CD14-positive monocyte (primary cell): ENCODE measurements at regions not wholly inside any gene's neighbourhood (a gene's known extent, or its start where the extent isn't known, plus 50 kb on each side); places are given as distances from the start of the nearest gene placed in this dataset.

ENCODE experiments used
- DNase-seq, 3 donors: peaks; one replicate each; pipeline ENCODE4 v3.0.0-alpha.2; 2011 to 2022
- H2AFZ ChIP-seq: 2 replicates; pipeline ENCODE4 v1.6.0; 2012; ENCODE audit warnings: mild to moderate bottlenecking, low read depth, low read length, inconsistent platforms; ENCODE audit not compliant: insufficient read depth, poor library complexity, severe bottlenecking
- H3K27ac ChIP-seq, 2 donors: 1 replicate in 1 of 2; 2 replicates in 1 of 2; pipeline ENCODE4 v1.5.1; 2012 to 2013; ENCODE audit warnings: low read length in 2 of 2, control low read depth in 1 of 2, inconsistent platforms in 1 of 2, low read depth in 1 of 2, mild to moderate bottlenecking in 1 of 2
- H3K27me3 ChIP-seq, 2 donors: one replicate each; pipeline versions ENCODE4 v1.6.0 to v1.6.1; 2011 to 2013; ENCODE audit warnings: low read length in 2 of 2; ENCODE audit not compliant: control insufficient read depth in 2 of 2, insufficient read depth in 2 of 2
- H3K36me3 ChIP-seq, 2 donors: replicated peaks in 1 of 2; 1 replicate in 1 of 2; 2 replicates in 1 of 2; pipeline versions ENCODE4 v1.5.1 to v1.6.1; 2012 to 2013; ENCODE audit warnings: low read length in 2 of 2, control low read depth in 1 of 2, inconsistent platforms in 1 of 2, mild to moderate bottlenecking in 1 of 2; ENCODE audit not compliant: insufficient read depth in 2 of 2, control insufficient read depth in 1 of 2
- H3K4me1 ChIP-seq, 2 donors: 1 replicate in 1 of 2; 2 replicates in 1 of 2; pipeline versions ENCODE4 v1.5.1 to v1.6.1; 2012 to 2013; ENCODE audit warnings: low read length in 2 of 2, control low read depth in 1 of 2, inconsistent platforms in 1 of 2, mild to moderate bottlenecking in 1 of 2, moderate library complexity in 1 of 2; ENCODE audit not compliant: insufficient read depth in 2 of 2, control insufficient read depth in 1 of 2
- H3K4me2 ChIP-seq: replicated peaks from 2 replicates; pipeline ENCODE3; 2012; ENCODE audit warnings: low read length, moderate library complexity, mild to moderate bottlenecking; ENCODE audit not compliant: poor library complexity, severe bottlenecking; ENCODE audit errors: extremely low read depth
- H3K4me3 ChIP-seq, 3 experiments: fragments of 200-600 bp in 1 of 3; sonication (generic) in 1 of 3; replicated peaks in 1 of 3; 1 replicate in 2 of 3; 2 replicates in 1 of 3; pipeline ENCODE4 v1.5.1; 2011 to 2013; ENCODE audit warnings: low read length in 3 of 3, mild to moderate bottlenecking in 3 of 3, control low read depth in 2 of 3, low read depth in 2 of 3, inconsistent platforms in 1 of 3, moderate library complexity in 1 of 3
- H3K79me2 ChIP-seq: 2 replicates; pipeline ENCODE4 v1.6.0; 2012; ENCODE audit warnings: mild to moderate bottlenecking, control low read depth, inconsistent platforms, low read length, moderate library complexity; ENCODE audit not compliant: insufficient read depth
- H3K9ac ChIP-seq: 2 replicates; pipeline ENCODE4 v1.6.0; 2017; ENCODE audit warnings: low read length, mild to moderate bottlenecking; ENCODE audit not compliant: insufficient read depth, poor library complexity, severe bottlenecking
- H3K9me3 ChIP-seq, 2 donors: replicated peaks in 1 of 2; 1 replicate in 1 of 2; 2 replicates in 1 of 2; pipeline versions ENCODE4 v1.5.1 to v1.6.1; 2012 to 2013; ENCODE audit warnings: low read length in 2 of 2, control low read depth in 1 of 2; ENCODE audit not compliant: control insufficient read depth in 1 of 2, insufficient read depth in 1 of 2
- H4K20me1 ChIP-seq: 2 replicates; pipeline ENCODE4 v1.6.0; 2012; ENCODE audit warnings: mild to moderate bottlenecking, low read length, control low read depth, moderate library complexity; ENCODE audit not compliant: insufficient read depth
- H3K27ac Mint-ChIP-seq, 7 donors: one replicate each; pipeline ENCODE4 v1.8.0; 2020; ENCODE audit warnings: mild to moderate bottlenecking in 7 of 7, mixed read lengths in 7 of 7, moderate library complexity in 6 of 7, inconsistent platforms in 2 of 7
- H3K27me3 Mint-ChIP-seq, 3 donors: one replicate each; pipeline ENCODE4 v1.8.0; 2021 to 2022; ENCODE audit warnings: low read depth in 3 of 3, mild to moderate bottlenecking in 3 of 3, mixed read lengths in 3 of 3, moderate library complexity in 3 of 3, inconsistent platforms in 1 of 3
- H3K36me3 Mint-ChIP-seq, 2 donors: one replicate each; pipeline ENCODE4 v1.8.0; 2020; ENCODE audit warnings: mixed read lengths in 2 of 2, inconsistent platforms in 1 of 2, mild to moderate bottlenecking in 1 of 2
- H3K4me1 Mint-ChIP-seq: one replicate; pipeline ENCODE4 v1.8.0; 2020; ENCODE audit warnings: mild to moderate bottlenecking, mixed read lengths
- H3K4me3 Mint-ChIP-seq, 2 donors: one replicate each; pipeline ENCODE4 v1.8.0; 2020; ENCODE audit warnings: mild to moderate bottlenecking in 2 of 2, mixed read lengths in 2 of 2, moderate library complexity in 1 of 2
- H3K9me3 Mint-ChIP-seq, 7 donors: one replicate each; pipeline ENCODE4 v1.8.0; 2020 to 2022; ENCODE audit warnings: mixed read lengths in 7 of 7, mild to moderate bottlenecking in 6 of 7, moderate library complexity in 6 of 7, inconsistent platforms in 2 of 7
- WGBS: methylation state at CpG from one replicate; pipeline ENCODE4 v1.1.5; 2013; ENCODE audit warnings: missing lambda C conversion rate; ENCODE audit not compliant: insufficient coverage; 5-methylcytosine and 5-hydroxymethylcytosine counted together
- intact Hi-C, 2 donors: fragments of 100-400 bp; cut with micrococcal nuclease; formaldehyde crosslinking; loops; one replicate each; pipeline versions ENCODE4 v1.15.0 to v1.15.1; 2023
- TF ChIP-seq, protein P1 (sequence below): fragments of 200-600 bp; IDR thresholded peaks from one replicate; pipeline ENCODE4 v1.8.0; 2022; ENCODE audit warnings: antibody characterized with exemption, mild to moderate bottlenecking

DNA sequence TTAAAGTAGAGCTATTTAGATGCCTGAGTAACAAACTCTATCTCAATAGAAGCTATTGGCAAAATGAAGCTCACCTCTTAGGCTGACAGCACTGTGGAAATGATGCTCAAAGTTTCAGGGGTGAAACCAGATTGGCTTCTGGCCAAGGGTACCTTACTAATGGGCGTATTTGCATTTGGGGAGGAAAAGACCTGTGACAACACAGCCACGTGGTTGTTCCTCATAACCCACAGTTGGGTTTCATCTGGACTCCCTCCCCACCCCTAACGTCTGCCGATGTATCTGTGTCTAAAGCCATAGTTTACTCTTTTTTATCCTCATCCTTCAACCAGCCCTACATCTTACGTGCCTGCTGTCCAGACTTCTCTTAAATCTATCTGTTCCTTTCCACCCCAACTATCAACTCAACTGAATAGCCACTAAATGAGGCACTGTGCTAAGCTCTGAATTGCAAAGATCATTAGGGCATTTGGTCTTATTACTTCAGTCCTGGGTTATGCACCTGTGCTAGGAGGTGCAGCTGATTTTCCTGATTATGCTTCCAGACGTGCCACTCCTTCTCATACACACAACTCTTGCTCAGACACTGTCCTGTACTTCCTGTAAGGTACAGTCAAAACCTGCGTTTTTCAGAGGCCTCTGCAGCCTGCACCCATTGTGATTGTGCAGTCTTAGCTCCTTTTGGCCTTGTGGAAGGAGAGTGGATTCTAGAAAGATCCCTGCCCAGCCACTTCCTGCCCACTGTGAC, 80.6 kb upstream of the ARMC2 start:
- intact Hi-C loops, result no loop called here
- DNase-seq, result no peak
- H3K4me1 ChIP-seq, result peaks cover 2% of the 10 kb centered on the region in 2 donors
- Mint-ChIP-seq H3K4me3 (no peak overlapping the region), H3K27ac (no peak overlapping the region), H3K9me3 (no peaks in the 10 kb centered on the region), H3K4me1 (peaks cover 1% of the 10 kb centered on the region), H3K36me3 (no peaks in the 10 kb centered on the region), H3K27me3 (peaks cover 0 to 6% (median 2%) of the 10 kb centered on the region in 3 donors)
- no peaks in the 10 kb centered on the region for H4K20me1 ChIP-seq
- no peaks in the 10 kb centered on the region for H3K27me3 ChIP-seq
- no peak overlapping the region for H3K27ac ChIP-seq
- H2AFZ ChIP-seq, result no peak overlapping the region
- no peak overlapping the region for H3K4me2 ChIP-seq
- H3K79me2 ChIP-seq, result no peaks in the 10 kb centered on the region
- no peak overlapping the region for H3K4me3 ChIP-seq
- TF ChIP-seq, protein P1, sequence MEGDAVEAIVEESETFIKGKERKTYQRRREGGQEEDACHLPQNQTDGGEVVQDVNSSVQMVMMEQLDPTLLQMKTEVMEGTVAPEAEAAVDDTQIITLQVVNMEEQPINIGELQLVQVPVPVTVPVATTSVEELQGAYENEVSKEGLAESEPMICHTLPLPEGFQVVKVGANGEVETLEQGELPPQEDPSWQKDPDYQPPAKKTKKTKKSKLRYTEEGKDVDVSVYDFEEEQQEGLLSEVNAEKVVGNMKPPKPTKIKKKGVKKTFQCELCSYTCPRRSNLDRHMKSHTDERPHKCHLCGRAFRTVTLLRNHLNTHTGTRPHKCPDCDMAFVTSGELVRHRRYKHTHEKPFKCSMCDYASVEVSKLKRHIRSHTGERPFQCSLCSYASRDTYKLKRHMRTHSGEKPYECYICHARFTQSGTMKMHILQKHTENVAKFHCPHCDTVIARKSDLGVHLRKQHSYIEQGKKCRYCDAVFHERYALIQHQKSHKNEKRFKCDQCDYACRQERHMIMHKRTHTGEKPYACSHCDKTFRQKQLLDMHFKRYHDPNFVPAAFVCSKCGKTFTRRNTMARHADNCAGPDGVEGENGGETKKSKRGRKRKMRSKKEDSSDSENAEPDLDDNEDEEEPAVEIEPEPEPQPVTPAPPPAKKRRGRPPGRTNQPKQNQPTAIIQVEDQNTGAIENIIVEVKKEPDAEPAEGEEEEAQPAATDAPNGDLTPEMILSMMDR, result no peak
- no peaks in the 10 kb centered on the region for H3K9me3 ChIP-seq
- no peaks in the 10 kb centered on the region for H3K36me3 ChIP-seq
- H3K9ac ChIP-seq, result no peak overlapping the region
- 64% methylated on average over 4 of the region's 7 CpGs for WGBS

DNA sequence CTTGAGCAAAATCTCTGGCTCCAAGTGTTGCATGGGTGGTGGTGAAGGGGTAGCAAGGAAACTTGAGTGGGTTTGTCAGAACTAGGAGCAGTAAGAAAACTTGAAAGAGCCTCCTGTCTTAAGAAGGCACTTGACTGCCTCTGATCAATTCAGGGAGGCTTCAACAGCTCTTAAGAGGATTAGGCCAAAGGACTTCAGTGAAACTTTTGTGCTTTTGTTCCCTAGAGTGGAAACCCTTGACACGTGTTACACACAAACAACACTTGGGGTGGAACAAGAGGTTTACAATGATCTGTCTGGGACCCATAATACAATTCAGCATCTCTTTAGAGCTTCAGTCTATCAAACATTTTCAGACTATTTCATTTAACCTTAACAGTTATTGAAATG, 80.1 kb upstream of the ARMC2 start:
- no peak overlapping the region for H3K4me3 ChIP-seq

More for the DNA sequence above, 80.1 kb upstream of the ARMC2 start:
- Mint-ChIP-seq H3K4me1 (no peaks in the 10 kb centered on the region), H3K36me3 (no peaks in the 10 kb centered on the region), H3K9me3 (no peaks in the 10 kb centered on the region), H3K4me3 (no peak overlapping the region), H3K27me3 (peaks cover 0 to 6% (median 2%) of the 10 kb centered on the region in 3 donors), H3K27ac (no peak overlapping the region)
- H3K27me3 ChIP-seq, result no peaks in the 10 kb centered on the region
- H3K4me1 ChIP-seq, result no peaks in the 10 kb centered on the region
- H4K20me1 ChIP-seq, result no peaks in the 10 kb centered on the region
- DNase-seq, result no peak
- H3K9me3 ChIP-seq, result no peaks in the 10 kb centered on the region
- no peaks in the 10 kb centered on the region for H3K79me2 ChIP-seq
- no CpG with 5 or more reads among the region's 1 CpG for WGBS
- H3K4me2 ChIP-seq, result no peak overlapping the region
- TF ChIP-seq, protein P1, result no peak
- intact Hi-C loops, result no loop called here
- H3K27ac ChIP-seq, result no peak overlapping the region
- H2AFZ ChIP-seq, result no peak overlapping the region
- no peak overlapping the region for H3K9ac ChIP-seq
- H3K36me3 ChIP-seq, result no peaks in the 10 kb centered on the region
